Thoracic aorta (tissue), 2 donors: ENCODE measurements at regions not wholly inside any gene's neighbourhood (a gene's known extent, or its start where the extent isn't known, plus 50 kb on each side); places are given as distances from the start of the nearest gene placed in this dataset.

Experiments used
- ATAC-seq: fragments of 150-250 bp; one replicate; pipeline ENCODE4 v1.8.0; 2017; ENCODE audit warnings: low read depth; ENCODE audit not compliant: insufficient number of reproducible peaks, low FRiP score
- DNase-seq: peaks from one replicate; pipeline ENCODE4 v3.0.0-alpha.2; 2020; ENCODE audit warnings: low spot score
- H3K27ac ChIP-seq, 2 donors: fragments of 200-600 bp; sonication (generic); 1 replicate in 1 of 2; 2 replicates in 1 of 2; pipeline ENCODE4 v1.5.1; 2016; ENCODE audit warnings: mild to moderate bottlenecking in 2 of 2, moderate library complexity in 2 of 2
- H3K27me3 ChIP-seq: fragments of 200-600 bp; sonication (generic); replicated peaks from 2 replicates; pipeline ENCODE4 v1.6.0; 2016; ENCODE audit warnings: mild to moderate bottlenecking; ENCODE audit not compliant: insufficient read depth
- H3K36me3 ChIP-seq: fragments of 200-600 bp; sonication (generic); one replicate; pipeline ENCODE4 v1.5.1; 2016
- H3K4me1 ChIP-seq, 2 donors: fragments of 200-600 bp; sonication (generic); 1 replicate in 1 of 2; 2 replicates in 1 of 2; pipeline versions ENCODE4 v1.5.1 to v1.6.0; 2016; ENCODE audit warnings: low read depth in 2 of 2, mild to moderate bottlenecking in 1 of 2; ENCODE audit not compliant: control insufficient read depth in 1 of 2
- H3K4me3 ChIP-seq: fragments of 200-600 bp; sonication (generic); 2 replicates; pipeline ENCODE4 v1.5.1; 2016; ENCODE audit warnings: mild to moderate bottlenecking
- H3K9me3 ChIP-seq: fragments of 200-600 bp; sonication (generic); 2 replicates; pipeline ENCODE4 v1.5.1; 2016
- TF ChIP-seq, protein P1 (sequence below): fragments of 200-600 bp; sonication (generic); IDR thresholded peaks from one replicate; pipeline ENCODE4 v1.5.1; 2019; ENCODE audit warnings: antibody characterized with exemption

GRCh38 chr6:105804424-105804823, 281.7 kb upstream of the PRDM1 start:
- no peaks in the 10 kb centered on the region for H3K27me3 ChIP-seq

GRCh38 chr6:105804000-105804399, 282.1 kb upstream of the PRDM1 start:
- ATAC-seq (no peak), DNase-seq (no peak)
- Histone ChIP-seq H3K36me3 (no peaks in the 10 kb centered on the region), H3K27ac (no peak overlapping the region), H3K4me3 (no peak overlapping the region), H3K27me3 (no peaks in the 10 kb centered on the region), H3K9me3 (no peaks in the 10 kb centered on the region), H3K4me1 (peaks cover 0 to 4% of the 10 kb centered on the region in 2 donors)
- TF ChIP-seq, protein P1, sequence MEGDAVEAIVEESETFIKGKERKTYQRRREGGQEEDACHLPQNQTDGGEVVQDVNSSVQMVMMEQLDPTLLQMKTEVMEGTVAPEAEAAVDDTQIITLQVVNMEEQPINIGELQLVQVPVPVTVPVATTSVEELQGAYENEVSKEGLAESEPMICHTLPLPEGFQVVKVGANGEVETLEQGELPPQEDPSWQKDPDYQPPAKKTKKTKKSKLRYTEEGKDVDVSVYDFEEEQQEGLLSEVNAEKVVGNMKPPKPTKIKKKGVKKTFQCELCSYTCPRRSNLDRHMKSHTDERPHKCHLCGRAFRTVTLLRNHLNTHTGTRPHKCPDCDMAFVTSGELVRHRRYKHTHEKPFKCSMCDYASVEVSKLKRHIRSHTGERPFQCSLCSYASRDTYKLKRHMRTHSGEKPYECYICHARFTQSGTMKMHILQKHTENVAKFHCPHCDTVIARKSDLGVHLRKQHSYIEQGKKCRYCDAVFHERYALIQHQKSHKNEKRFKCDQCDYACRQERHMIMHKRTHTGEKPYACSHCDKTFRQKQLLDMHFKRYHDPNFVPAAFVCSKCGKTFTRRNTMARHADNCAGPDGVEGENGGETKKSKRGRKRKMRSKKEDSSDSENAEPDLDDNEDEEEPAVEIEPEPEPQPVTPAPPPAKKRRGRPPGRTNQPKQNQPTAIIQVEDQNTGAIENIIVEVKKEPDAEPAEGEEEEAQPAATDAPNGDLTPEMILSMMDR, result no peak

More at GRCh38 chr6:105804424-105804823, 281.7 kb upstream of the PRDM1 start:
- H3K4me3 ChIP-seq, result no peak overlapping the region
- no peak for ATAC-seq
- H3K36me3 ChIP-seq, result no peaks in the 10 kb centered on the region
- no peak for DNase-seq
- H3K27ac ChIP-seq, result no peak overlapping the region
- H3K4me1 ChIP-seq, result no peaks in the 10 kb centered on the region
- H3K9me3 ChIP-seq, result no peaks in the 10 kb centered on the region
- TF ChIP-seq, protein P1, result no peak

- Histone ChIP-seq H3K27me3 (no peaks in the 10 kb centered on the region), H3K36me3 (no peaks in the 10 kb centered on the region), H3K4me3 (no peak overlapping the region), H3K27ac (no peak overlapping the region), H3K9me3 (no peaks in the 10 kb centered on the region), H3K4me1 (peaks cover 4 to 10% of the 10 kb centered on the region in 2 donors)
- ATAC-seq (no peak), DNase-seq (no peak)
- TF ChIP-seq, protein P1, result no peak
Observed at GRCh38 chr6:105803442-105803841, 282.7 kb upstream of the PRDM1 start.

DNA sequence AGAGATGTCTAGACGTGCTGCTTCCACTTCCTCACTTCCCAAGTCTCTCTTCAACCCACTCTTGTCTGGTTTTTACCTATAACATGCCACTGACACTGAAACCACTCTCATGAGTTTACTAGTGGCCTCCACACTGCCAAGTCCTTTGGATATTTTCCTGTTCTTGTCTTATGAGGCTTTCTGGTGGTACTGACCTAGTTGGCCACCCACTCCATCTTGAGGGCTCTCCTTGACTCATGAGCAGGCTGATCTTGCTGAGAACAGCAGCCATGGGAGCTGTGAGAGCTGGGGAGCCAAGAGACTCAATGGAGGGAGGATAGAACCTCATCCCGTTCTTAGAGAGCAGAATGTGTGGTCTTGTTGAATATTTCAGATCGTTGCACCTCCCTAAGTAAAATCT, 283.4 kb upstream of the PRDM1 start:
- no peak overlapping the region for H3K27ac ChIP-seq

GRCh38 chr6:105800871-105801270, 285.3 kb upstream of the PRDM1 start:
- TF ChIP-seq, protein P1, result no peak
- ATAC-seq (no peak), DNase-seq (no peak)
- no peak overlapping the region for H3K27ac ChIP-seq
- H3K4me1 ChIP-seq, result peaks cover 4 to 13% of the 10 kb centered on the region in 2 donors
- no peaks in the 10 kb centered on the region for H3K36me3 ChIP-seq
- no peak overlapping the region for H3K4me3 ChIP-seq
- no peaks in the 10 kb centered on the region for H3K27me3 ChIP-seq
- no peaks in the 10 kb centered on the region for H3K9me3 ChIP-seq

More for the DNA sequence above, 283.4 kb upstream of the PRDM1 start:
- no peak for DNase-seq
- no peaks in the 10 kb centered on the region for H3K27me3 ChIP-seq
- no peak for ATAC-seq
- TF ChIP-seq, protein P1, result no peak
- H3K4me3 ChIP-seq, result no peak overlapping the region
- H3K36me3 ChIP-seq, result no peaks in the 10 kb centered on the region
- H3K4me1 ChIP-seq, result peaks cover 4 to 13% of the 10 kb centered on the region in 2 donors
- H3K9me3 ChIP-seq, result no peaks in the 10 kb centered on the region
